ENCODE measurements at regions not wholly inside any gene's neighbourhood (a gene's known extent, or its start where the extent isn't known, plus 50 kb on each side); places are given as distances from the start of the nearest gene placed in this dataset.
"Not testable (repeated sequence)": the region's sequence is repeated elsewhere in the genome, so short reads cannot be mapped to it uniquely, and the experiment has no call there.

- Histone ChIP-seq H3K4me1 (ENCODE audit: control insufficient read depth, insufficient read depth, low read length) (no peaks in the 10 kb centered on the region), H3K4me2 (ENCODE audit: low read length) (no peak overlapping the region), H3K27me3 (ENCODE audit: control insufficient read depth, insufficient read depth, low read length) (peaks cover 67% of the 10 kb centered on the region), H3K4me3 (ENCODE audit: low read length) (no peak overlapping the region), H3K9me3 (replicated peaks; ENCODE audit: low read length) (no peaks in the 10 kb centered on the region), H3K9ac (ENCODE audit: low read depth, low read length) (no peak overlapping the region), H3K36me3 (ENCODE audit: insufficient read depth, low read length) (no peaks in the 10 kb centered on the region)
Measured at GRCh38 chr15:60280259-60280658, 117.5 kb downstream of the ANXA2 start.

GRCh38 chr15:60283936-60284335 is 113.8 kb downstream of the ANXA2 start:
- H3K27me3 ChIP-seq (ENCODE audit: control insufficient read depth, insufficient read depth, low read length): peaks cover 74% of the 10 kb centered on the region
- H3K4me3 ChIP-seq (ENCODE audit: low read length): no peak overlapping the region
- no peaks in the 10 kb centered on the region for H3K4me1 ChIP-seq (ENCODE audit: control insufficient read depth, insufficient read depth, low read length)
- H3K9me3 ChIP-seq (replicated peaks; ENCODE audit: low read length): no peaks in the 10 kb centered on the region
- no peak overlapping the region for H3K9ac ChIP-seq (ENCODE audit: low read depth, low read length)
- H3K36me3 ChIP-seq (ENCODE audit: insufficient read depth, low read length): no peaks in the 10 kb centered on the region
- no peak overlapping the region for H3K4me2 ChIP-seq (ENCODE audit: low read length)

GRCh38 chr15:60295901-60296300 is 101.9 kb downstream of the ANXA2 start:
- not testable (repeated sequence) for H3K36me3 ChIP-seq (ENCODE audit: insufficient read depth, low read length); H3K4me3 ChIP-seq (ENCODE audit: low read length); H3K4me2 ChIP-seq (ENCODE audit: low read length); H3K4me1 ChIP-seq (ENCODE audit: control insufficient read depth, insufficient read depth, low read length); H3K9me3 ChIP-seq (replicated peaks; ENCODE audit: low read length); H3K9ac ChIP-seq (ENCODE audit: low read depth, low read length)
- peaks cover 49% of the 10 kb centered on the region for H3K27me3 ChIP-seq (ENCODE audit: control insufficient read depth, insufficient read depth, low read length)

GRCh38 chr15:60297047-60297446 is 100.7 kb downstream of the ANXA2 start:
- Histone ChIP-seq H3K36me3 (ENCODE audit: insufficient read depth, low read length) (no peaks in the 10 kb centered on the region), H3K4me2 (ENCODE audit: low read length) (no peak overlapping the region), H3K27me3 (ENCODE audit: control insufficient read depth, insufficient read depth, low read length) (peaks cover 39% of the 10 kb centered on the region), H3K9me3 (replicated peaks; ENCODE audit: low read length) (no peaks in the 10 kb centered on the region), H3K4me1 (ENCODE audit: control insufficient read depth, insufficient read depth, low read length) (no peaks in the 10 kb centered on the region), H3K4me3 (ENCODE audit: low read length) (no peak overlapping the region), H3K9ac (ENCODE audit: low read depth, low read length) (no peak overlapping the region)

All from skeletal muscle satellite cell (primary cell).